Fibroblast of skin of left quadriceps (primary cell): ENCODE measurements at regions not wholly inside any gene's neighbourhood (a gene's known extent, or its start where the extent isn't known, plus 50 kb on each side); places are given as distances from the start of the nearest gene placed in this dataset.

Experiments
- DNase-seq, 2 experiments: peaks; one replicate each; pipeline ENCODE4 v3.0.0-alpha.2; 2013; ENCODE audit warnings: low read depth in 2 of 2

DNA sequence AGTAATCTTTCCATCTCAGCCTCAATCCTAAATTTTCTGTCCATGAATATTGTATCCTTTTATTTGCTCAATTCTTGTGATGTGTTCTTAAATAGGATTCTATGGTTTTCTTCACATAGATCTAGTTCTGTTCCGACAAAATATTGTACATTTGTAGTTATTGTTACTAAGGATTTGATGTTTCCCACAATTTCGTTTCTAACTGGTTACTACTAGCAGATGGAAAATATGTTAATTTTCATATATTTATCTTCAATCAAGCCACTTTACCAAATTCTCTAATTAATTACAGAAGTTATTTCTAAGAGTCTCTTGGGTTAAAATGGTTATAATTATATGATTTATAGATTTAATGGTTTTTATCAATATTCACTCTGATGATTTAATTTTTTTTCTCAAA, 60.3 kb downstream of the SEC61B start:
- DNase-seq, result no peak

DNA sequence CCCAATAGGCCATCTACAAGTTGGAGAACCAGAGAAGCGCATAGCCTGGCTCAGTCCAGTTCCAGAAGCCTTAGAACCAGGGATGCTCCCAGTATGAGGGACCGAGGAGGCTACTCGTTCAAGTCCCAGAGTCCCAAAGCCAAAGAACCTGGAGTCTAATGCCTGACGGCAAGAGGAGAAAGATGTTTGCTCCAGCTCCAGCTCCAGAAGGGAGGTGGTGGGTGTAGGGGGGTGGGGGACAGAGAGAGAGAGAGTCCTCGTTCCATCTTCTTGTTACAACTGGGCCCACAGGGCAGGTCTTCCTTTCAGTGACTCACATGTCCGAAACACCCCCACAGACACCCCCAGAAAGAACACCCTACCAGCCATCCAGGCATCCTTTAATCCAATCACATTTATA, 63.9 kb downstream of the SEC61B start:
- DNase-seq, result no peak

DNA sequence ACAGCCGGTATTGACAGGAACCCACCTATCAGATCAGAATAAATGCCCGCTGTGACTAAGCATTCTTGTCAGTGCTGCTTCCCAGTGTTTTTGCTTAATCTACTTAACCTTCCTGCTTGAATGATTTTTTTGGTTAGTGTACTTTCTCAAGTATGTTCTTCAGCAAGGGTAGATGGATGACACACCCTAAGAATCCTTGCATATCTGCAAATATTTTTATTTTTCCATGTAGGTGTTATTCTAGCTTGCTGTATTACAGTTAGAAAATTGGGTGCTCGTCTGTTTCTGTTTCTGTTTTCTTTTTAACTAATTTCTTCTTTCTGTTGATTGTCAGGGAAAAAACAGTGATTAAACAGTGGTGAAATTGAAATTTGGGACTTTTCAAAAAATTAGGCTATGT, 64.5 kb downstream of the SEC61B start:
- DNase-seq, result no peak

DNA sequence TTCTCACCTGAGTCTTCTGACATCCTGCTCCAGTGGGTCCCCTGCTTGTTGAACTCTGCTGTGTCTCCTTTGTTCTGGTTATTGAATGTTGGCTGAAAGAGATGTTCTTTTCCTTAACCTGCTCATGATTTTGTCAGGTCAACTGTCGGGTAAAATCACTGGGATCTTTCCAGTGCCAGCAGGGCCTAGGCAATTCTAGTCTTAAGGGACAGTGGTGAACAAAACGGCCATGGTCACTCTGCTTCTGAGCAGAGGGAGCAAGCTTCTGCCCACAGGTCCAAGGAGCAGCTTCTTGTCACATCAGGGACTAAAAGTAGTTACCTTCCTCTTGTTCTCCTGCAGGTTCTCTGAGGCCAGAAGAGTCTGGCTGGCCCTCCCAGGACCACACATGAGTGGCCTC, 65.6 kb downstream of the SEC61B start:
- no peak for DNase-seq

DNA sequence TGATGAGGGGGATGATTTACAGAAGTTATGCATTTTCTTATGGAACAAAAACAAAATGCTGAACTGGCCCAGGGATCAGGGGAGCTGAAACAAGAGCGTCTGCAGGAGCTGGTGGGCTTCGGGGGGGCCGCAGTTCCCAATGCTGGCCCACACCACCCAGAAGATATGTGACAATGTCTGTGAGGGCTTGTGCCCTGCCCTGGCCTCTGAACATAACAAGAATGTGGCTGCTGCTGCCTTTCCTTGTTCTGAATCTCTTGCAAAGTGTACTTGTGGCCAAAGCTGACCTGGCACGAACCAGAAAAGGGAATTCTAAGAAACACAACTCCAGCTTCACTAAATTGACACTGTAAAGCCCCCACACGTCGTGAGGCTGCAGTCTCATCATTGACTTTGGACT, 66.7 kb downstream of the SEC61B start:
- DNase-seq, result no peak

DNA sequence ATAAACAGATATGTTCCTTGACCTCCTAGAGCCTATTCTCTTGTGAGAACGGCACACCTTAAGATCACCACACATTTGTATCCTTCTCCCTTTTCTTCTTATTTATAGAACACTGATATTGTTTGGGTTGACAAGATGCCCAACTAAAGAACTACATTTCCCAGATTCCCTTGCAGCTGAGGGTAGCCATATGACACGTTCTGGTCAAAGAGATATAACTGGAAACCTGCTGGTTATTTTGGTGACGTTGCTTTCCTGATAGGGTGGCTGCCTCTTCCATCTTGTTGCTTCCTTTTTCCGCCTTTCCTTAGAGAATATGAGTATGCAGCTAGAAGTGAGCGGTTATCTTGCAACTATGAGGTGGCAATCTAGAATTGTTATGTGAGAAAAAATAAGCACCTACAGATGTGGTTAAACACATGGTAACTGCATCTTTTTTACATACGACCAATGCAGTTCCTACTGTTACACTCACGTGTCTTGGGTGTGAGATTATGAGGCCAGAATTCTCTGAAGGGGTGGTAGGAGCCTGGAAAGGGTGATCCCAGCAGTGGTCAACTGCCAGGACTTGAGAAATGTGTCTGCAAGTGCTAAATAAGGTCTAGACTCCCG, 72.9 kb downstream of the SEC61B start:
- DNase-seq, result no peak

DNA sequence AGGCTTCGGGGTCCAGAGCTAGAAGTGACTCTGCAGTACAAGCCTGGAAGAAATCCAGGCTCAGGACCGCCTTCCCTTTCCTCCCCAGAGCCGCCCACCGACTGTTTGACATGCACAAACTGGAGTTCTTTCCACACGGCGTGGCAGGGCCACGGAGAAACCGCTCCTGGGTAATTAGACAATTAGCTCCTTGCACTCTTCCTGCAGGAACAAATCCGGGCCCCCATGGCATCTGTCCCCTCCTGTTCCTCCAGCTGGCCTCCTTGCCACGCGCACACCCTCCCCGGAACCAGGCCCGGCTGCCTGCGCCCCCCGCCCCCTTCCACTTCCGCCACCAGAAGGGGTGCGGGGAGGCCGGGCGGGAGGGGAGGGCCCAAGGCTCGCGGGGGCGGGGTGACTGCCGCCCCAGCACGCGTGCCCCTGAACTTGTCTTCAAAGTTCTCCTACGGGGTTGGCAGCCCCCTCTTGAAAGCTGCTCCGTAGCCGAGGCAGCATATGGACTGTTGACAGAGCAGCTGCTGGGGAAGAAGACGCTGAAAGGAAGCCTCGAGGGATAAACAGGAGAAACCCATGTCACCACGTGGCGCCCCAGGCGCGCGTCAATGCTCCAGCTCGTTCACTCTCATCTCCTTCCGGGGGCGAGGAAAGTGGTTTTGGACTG, 74.3 kb downstream of the SEC61B start:
- peak in 1 of 2 experiments; percentile 9 for DNase-seq

DNA sequence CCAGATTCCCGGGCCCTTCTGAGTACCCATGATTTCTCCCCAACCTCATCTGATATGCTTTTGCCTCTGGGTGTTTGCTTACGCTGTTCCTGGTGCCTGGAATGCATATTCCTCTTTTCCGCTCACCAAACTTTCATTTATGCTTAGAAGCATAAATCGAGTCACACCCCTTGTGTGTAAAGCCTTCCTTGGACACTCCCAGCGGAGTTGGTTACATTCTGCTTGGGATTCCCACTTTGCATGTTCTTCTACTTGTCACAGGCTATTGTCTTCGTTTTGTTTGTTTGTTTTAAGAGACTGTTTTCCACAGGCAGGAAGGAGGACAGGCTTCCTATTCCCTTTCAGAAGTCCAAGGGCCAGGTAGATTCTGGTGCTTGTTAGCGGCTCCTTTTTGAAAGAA, 76.5 kb downstream of the SEC61B start:
- DNase-seq, result no peak

DNA sequence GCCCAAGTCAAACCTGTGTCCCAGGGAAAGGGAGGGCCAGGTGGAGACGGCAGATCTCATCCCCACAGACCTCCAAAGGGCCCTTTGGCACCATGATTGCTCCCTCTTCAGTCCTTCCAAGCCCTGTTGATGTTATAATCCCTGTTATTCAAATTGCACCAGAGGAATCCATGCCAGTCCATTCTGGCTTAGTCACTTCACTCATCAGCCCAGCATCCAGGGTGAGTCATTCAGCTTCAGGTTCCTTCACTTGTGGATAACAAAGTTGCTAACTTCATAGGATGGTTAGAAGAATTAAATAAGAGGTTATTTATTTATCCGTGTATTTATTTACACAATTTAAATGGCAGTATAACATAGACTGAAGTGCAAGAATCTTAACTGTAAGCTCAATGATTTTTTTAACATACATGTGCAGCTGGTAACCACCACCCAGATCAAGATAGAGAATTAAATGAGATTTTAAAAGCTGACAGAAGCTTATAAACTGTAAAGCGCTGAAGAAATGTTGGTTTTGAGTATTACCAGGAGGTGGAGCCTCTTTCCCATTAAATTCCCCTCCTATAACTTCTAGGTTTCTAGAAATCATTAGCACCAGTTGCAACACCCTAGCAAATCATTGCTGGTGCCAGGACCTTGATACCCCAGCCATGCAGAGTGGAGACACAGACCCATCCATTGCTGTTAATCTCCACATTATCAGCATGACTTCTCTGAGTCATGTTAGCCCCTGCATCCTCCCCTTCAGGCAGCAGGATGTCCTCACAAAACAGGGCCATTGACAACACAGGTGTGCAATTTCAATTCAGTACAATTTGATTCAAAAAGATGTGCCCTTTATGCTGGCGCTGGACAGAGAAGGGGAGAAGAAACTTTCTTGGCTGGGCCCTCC, 77.4 kb downstream of the SEC61B start:
- peak; percentile 47 for DNase-seq

DNA sequence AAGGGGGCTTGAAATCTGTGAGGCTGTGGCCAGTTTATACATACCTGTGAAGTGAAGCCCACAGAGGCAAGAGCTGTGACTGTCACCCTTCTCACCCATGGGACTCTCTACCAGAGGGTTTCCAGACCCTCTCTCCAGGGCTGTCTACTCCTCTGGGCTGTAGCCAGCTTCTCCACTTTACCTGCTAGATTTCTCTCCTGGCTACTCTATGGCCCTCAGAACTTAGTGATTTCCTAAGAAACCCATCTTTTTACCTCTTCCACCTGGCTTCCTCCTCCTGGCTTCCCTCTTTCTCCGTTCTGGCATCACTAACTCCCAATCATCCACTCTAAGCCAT, 78.0 kb downstream of the SEC61B start:
- no peak for DNase-seq

DNA sequence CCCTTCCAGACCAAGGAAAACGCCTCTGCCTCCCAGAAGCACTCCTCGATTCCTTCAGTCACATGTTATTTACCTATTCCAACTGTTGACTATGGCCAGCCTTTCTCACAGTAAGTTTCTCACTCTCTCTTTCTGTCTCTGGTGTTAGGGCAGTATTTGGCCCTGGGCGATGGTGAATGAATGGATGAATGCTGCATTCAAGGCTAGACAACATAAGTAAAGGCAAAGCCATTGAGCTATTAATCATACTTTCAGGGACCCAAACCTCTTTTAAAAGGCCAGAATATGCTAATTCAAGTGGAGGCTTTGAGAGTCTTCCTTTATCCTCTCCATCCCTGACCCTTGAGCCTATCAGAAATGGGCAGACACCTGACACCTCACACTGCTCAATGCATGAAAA, 78.5 kb downstream of the SEC61B start:
- no peak for DNase-seq

DNA sequence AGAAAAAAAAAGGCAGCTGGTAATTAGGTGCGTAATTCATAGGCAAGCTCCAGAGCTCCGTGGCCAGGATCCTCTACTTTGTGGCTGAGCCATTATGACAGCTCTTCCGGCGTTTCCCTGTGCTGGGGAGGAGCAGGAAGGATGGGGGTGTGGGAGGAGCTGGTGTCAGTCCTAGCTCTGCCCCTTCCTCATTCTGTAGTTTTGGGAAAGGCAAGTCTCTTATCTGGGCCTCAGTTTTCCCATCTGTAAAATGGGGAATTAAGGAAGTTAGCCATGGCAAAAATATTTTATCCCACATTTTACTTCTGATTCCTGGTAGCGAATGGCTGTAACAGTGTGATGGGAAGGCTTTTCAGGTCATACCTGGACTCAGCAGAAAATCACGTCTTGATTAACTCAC, 81.1 kb downstream of the SEC61B start:
- DNase-seq, result no peak

DNA sequence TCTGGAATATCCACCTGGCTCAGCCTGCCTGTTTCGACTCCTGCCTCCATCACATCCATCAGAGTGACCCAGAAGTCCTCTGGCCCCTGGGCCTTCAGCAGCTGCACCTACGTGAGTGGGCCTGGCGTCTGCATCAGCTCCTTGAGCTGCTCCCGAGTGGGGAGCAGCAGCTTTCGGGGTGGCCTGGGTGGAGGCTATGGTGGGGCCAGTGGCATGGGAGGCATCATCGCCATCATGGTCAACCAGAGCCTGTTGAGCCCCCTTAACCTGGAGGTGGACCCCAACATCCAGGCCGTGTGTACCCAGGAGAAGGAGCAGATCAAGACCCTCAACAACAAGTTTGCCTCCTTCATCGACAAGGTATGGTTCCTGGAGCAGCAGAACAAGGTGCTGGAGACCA, 83.0 kb downstream of the SEC61B start:
- no peak for DNase-seq

DNA sequence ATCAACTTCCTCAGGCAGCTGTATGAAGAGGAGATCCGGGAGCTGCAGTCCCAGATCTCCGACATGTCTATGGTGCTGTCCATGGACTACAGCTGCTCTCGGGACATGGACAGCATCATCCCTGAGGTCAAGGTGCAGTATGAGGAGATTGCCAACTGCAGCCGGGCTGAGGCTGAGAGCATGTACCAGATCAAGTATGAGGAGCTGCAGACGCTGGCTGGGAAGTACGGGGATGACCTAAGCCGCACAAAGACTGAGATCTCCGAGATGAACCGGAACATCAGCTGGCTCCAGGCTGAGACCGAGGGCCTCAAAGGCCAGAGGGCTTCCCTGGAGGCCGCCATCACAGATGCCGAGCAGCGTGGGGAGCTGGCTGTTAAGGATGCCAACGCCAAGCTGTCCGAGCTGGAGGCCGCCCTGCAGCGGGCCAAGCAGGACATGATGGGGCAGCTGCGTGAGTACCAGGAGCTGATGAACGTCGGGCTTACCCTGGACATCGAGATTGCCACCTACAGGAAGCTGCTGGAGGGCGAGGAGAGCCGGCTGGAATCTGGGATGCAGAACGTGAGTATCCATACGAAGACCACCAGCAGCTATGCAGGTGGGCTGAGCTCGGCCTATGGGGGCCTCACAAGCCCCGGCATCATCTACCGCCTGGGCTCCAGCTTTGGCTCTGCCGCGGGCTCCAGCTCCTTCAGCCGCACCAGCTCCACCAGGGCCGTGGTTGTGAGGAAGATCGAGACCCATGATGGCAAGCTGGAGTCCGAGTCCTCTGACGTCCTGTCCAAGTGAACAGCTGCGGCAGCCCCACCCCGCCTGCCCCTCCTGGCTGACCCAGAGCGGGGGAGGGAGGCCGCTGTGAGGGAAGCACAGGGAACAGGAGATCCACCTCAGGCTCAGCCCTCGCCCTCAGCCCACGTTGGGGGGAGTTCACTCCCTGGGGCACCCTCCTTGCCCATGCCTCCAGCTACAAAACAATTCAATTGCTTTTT, 84.0 kb downstream of the SEC61B start:
- no peak for DNase-seq

DNA sequence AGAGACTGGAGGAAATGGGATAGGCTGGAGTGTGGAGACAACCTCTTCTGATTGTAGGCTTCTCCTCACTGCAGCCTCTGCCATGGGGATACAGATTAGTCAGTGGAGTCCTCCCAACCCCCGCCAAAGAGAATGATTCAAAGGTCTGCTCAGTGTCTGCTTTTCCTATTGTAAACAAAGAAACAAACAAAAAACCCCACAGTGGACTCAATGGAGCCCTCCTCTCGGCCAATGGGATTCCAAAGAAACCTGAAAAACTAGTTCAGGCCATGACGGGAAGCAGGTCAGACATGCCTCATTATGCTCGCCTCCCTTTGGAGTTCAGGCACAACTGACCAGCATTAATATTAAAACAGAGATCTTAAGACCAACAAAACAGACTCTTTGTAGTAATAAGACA, 85.8 kb downstream of the SEC61B start:
- DNase-seq, result no peak

DNA sequence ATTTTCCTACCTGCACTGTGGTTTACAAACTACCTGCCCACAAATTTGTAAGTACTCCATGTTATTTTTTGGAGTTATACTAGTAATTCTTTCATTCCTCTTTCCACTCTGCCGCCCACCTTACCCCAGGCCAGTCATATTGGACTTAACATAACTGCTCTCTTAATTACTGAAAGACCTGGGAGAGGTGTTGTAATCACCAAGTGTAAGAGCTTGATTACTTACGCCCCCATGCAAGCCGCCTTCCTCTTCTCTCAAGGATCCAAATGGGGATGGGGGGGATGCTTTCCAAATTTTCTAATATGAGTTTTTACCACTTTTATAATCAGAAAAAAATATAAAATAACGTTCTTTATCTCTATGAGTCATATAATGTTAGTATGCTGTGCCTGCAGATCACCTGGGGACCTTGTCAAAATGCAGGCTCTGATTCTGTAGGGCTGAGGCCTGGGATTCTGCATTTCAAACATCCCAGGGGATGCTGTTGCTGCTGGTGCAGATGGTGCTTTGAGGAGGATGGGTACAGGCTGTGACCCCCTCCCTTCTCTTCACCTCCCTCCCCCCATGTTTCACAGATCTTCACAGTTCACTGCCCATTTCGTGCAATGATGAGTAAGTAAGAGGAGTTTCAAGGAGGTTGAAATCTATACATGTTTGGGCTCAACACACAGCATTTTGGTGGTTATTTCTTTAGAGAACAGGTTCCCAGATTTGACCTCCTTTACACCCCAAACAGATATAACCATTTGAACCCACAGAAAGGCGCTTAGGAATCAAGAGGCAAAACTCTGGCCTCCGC, 87.3 kb downstream of the SEC61B start:
- DNase-seq, result no peak

DNA sequence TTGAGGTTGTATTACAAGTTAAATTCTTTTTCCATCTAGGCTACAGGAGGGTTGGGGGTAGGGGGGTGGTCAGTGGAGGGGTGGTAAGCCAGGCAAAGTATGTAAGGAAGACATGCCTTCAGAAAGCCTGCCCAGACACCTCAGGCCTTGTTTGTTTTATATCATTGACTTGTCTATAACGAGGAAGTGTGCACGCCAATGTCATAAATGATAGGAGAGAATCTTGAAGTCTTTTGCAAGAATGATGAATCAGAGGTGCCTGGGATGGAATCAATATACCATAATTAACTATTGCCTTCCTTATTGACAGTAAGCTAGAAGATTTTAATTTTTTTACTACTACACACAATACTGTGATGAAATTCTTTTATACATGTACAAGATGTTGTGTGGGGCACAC, 90.7 kb downstream of the SEC61B start:
- DNase-seq, result no peak

DNA sequence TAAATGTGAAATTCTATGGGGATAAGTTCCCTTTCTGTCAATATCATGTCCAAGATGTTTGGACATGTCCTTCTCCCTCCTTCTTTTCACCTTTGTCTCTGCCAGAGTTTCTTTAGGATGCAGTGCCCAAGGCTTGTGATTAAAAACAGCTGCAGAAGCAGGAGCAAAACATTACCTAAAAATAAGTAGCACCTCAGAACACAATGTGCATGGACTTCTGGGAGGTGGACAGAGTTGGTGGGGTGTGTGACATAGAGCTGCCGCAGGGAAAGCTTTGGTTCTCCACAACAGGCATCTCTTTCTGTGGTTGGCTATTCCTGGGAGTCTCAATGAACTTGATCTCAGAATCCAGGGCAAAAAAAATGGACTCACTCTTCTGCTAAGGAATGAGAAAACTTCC, 97.0 kb downstream of the SEC61B start:
- no peak for DNase-seq

DNA sequence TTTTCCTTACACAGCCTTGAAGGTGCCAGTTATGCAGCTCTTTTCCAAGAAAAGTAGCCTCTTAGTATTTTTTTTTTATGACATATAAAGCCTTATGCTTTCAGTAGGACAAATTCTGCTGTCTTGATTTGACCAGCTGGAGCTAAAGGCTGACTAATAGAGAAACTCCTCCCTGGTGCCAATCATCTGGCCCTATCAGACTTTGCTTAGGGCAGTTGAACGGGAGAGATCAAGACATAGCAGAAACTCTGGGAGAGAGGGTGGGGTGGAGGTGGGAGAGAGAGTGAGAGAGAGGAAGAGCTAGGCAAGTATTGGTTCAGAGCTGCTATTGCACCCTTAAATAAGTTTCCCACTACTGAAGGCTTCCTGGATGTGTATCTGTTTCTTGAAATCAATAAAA, 100.2 kb downstream of the SEC61B start:
- DNase-seq, result no peak

DNA sequence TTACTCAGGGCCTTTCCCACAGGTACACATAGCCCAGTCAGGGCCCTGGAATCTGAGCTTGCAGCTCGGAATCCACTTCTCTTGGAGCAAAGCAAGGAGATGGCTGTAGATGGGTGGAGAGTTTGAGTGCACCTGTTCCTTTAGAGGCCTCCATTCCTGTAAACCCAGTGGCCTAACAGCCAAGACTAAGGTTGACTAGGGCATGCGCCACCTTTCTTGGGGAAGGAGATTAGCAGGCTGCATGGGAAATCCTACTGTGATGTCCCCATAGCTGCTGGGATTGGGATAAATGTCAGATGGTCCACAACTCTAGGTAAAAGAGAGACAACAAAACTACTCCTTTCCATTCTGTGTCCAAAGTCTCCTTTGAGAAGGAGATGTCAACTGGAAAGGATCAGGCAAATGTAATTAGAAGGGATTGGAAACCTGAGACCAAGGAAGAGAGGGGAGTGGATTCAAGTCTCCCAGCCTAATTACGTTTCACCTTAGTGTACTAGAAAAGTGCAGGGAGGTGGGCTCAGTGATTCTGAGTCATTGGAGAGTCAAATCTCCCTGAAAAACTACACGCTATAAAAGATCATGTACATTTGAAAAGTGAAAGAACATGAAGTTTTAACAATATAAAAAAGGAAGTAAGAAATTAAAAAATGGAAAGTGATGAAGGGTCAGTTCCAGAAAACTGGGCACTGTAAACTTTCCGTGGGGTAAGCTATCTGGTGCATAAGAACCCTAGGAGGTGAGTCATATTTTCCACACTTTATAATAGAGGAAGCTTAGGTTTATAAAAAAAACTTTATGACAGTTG, 104.2 kb downstream of the SEC61B start:
- peak in 1 of 2 experiments; percentile 3 for DNase-seq

DNA sequence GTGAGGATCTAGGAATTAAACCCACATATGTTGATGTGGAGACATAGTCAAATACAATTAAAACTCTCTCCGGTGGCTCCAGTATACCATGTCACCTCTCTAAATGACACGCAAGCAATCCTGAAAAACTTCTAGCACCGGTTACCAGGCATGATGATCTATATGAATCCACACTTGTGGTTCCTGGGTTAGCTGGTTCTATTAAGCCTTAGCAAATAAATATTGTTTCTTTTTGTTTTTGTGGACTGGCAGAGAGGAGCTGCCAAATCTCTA, 104.8 kb downstream of the SEC61B start:
- no peak for DNase-seq
